ENCODE measurements at regions not wholly inside any gene's neighbourhood (a gene's known extent, or its start where the extent isn't known, plus 50 kb on each side); places are given as distances from the start of the nearest gene placed in this dataset.

DNA sequence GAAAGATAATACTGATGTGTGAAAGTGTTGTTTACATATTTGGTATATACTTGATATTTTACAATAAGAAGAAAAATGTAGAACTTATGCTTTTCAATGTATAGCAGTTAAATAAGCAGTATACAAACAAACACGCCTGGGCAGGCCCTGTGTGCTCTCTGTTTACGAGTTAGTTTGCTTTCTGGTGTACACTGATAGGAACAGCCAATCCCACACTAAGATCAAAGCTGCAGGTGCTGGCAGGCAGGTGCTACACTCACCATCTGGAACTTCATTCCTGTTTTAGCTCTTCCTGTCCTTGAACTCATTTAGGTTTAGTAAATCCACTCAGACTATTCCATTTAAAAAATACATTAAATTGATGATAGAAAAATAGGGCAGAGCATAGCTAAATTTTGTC, 614.7 kb upstream of the ST8SIA4 start:
- TF ChIP-seq, protein P1, sequence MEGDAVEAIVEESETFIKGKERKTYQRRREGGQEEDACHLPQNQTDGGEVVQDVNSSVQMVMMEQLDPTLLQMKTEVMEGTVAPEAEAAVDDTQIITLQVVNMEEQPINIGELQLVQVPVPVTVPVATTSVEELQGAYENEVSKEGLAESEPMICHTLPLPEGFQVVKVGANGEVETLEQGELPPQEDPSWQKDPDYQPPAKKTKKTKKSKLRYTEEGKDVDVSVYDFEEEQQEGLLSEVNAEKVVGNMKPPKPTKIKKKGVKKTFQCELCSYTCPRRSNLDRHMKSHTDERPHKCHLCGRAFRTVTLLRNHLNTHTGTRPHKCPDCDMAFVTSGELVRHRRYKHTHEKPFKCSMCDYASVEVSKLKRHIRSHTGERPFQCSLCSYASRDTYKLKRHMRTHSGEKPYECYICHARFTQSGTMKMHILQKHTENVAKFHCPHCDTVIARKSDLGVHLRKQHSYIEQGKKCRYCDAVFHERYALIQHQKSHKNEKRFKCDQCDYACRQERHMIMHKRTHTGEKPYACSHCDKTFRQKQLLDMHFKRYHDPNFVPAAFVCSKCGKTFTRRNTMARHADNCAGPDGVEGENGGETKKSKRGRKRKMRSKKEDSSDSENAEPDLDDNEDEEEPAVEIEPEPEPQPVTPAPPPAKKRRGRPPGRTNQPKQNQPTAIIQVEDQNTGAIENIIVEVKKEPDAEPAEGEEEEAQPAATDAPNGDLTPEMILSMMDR (IDR thresholded peaks at IDR 0.05; ENCODE audit: borderline replicate concordance, control extremely low read depth, extremely low read depth, insufficient read depth, missing control alignments), result no peak
- in situ Hi-C loops (cut with MboI; ENCODE audit: low sequenced_read_pairs, unreplicated experiment), result no loop called here
- no peak for DNase-seq (ENCODE audit: low spot score)

DNA sequence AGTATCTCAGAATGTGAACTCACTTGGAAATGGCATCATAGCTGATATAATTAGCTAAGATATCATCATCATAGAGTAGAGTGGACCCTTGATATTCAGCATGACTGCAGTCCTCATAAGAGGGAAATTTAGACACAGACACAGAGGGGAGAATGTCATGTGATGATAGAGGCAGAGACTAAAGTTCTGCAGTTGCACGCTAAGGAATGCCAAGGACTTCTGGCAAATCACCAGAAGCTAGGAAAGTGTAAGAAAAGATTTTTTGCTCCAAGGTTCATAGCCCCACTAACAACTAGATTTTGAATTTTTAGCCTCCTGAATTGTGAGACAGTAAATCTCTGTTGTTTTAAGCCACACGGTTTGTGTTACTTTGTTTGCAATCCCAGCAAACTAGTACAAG, 612.6 kb upstream of the ST8SIA4 start:
- TF ChIP-seq, protein P1 (IDR thresholded peaks at IDR 0.05; ENCODE audit: borderline replicate concordance, control extremely low read depth, extremely low read depth, insufficient read depth, missing control alignments), result no peak
- in situ Hi-C loops (cut with MboI; ENCODE audit: low sequenced_read_pairs, unreplicated experiment), result no loop called here
- DNase-seq (ENCODE audit: low spot score), result no peak

DNA sequence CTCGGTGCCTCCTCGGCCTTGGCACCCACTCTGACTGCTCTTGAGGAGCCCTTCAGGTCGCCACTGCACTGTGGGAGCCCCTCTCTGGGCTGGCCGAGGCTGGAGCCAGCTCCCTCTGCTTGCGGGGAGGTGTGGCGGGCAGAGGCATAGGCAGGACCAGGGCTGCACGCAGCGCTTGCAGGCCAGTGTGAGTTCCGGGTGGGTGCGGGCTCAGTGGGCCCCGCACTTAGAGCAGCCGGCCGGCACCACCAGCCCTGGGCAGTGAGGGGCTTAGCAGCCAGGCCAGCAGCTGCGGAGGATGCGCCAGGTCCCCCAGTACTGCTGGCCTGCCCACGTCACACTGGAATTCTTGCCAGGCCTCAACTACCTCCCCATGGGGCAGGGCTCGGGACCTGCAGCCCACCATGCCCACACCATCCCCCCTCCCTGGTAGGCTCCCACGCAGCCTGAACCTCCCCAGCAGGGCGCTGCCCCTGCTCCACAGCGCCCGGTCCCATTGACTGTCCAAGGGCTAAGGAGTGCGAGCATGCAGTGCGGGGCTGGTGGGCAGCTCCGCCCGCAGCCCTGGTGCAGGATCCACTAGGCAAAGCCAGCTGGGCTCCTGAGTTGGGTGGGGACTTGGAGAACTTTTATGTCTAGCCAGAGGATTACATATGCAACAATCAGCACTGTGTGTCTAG, 602.9 kb upstream of the ST8SIA4 start:
- in situ Hi-C loops (cut with MboI; ENCODE audit: low sequenced_read_pairs, unreplicated experiment), result no loop called here
- no peak for DNase-seq (ENCODE audit: low spot score)
- TF ChIP-seq, protein P1 (IDR thresholded peaks at IDR 0.05; ENCODE audit: borderline replicate concordance, control extremely low read depth, extremely low read depth, insufficient read depth, missing control alignments), result no peak

DNA sequence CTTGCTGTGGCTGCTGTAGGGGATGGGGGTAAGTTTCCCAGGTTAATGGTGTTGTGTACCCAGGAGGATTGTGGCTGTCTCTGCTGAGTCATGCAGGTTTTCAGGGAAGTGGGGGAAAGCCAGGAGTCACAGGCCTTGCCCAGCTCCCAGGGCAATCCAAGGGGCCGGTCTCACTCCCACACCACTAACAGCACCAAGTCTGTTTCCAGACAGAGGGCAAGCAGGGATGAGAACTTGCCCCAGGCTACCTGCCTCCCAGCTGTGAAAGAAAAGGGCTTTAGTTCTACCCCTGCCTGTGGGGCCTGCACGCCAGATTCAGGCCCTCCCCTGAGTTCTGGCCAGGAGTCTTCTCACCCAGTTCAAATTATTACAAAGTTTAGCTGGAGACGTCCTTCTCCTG, 579.8 kb upstream of the ST8SIA4 start:
- in situ Hi-C loops (cut with MboI; ENCODE audit: low sequenced_read_pairs, unreplicated experiment), result no loop called here
- TF ChIP-seq, protein P1 (IDR thresholded peaks at IDR 0.05; ENCODE audit: borderline replicate concordance, control extremely low read depth, extremely low read depth, insufficient read depth, missing control alignments), result no peak
- no peak for DNase-seq (ENCODE audit: low spot score)

DNA sequence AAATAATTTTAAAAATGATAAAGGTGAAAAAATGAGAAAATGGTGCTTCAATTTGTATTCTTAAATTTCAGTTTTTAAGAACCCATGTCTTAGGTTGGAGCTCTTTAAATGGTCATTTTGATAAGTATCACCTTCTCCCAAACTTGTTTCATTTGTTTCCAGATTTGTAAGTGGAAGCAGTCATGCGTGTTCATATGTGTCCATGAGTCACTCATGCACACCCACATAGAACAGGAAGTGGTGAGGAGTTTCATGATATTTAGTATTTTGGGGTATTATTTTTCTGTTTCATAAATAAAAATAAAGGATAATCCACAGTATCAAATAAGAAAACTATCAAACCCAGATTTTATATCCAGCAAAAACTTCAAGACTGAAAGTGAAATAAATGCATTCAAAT, 570.4 kb upstream of the ST8SIA4 start:
- no peak for DNase-seq (ENCODE audit: low spot score)
- TF ChIP-seq, protein P1 (IDR thresholded peaks at IDR 0.05; ENCODE audit: borderline replicate concordance, control extremely low read depth, extremely low read depth, insufficient read depth, missing control alignments), result no peak
- in situ Hi-C loops (cut with MboI; ENCODE audit: low sequenced_read_pairs, unreplicated experiment), result no loop called here

DNA sequence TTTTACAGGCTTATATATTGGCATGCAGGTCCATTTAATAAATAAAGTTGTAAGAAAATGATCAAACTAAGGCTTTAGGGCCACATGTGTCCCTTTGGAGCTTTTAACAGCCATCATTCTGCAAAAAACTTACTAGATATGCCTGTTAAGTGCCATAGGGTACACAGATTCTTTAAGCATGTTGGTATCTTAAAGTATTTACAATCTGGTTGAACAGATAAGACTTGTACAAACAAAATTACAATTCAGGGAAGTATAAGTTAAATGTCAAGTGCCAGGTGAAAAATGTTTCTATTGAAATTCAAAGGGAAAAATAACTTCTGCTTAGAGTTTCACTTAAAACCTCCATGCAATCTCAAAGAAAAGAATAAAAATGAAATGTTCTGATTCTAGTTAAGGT, 558.4 kb upstream of the ST8SIA4 start:
- no peak for DNase-seq (ENCODE audit: low spot score)
- in situ Hi-C loops (cut with MboI; ENCODE audit: low sequenced_read_pairs, unreplicated experiment), result no loop called here
- TF ChIP-seq, protein P1 (IDR thresholded peaks at IDR 0.05; ENCODE audit: borderline replicate concordance, control extremely low read depth, extremely low read depth, insufficient read depth, missing control alignments), result no peak
